KMS-11 (cell line): ENCODE measurements at regions not wholly inside any gene's neighbourhood (a gene's known extent, or its start where the extent isn't known, plus 50 kb on each side); places are given as distances from the start of the nearest gene placed in this dataset.

Source experiments
- H2AFZ ChIP-seq: fragments of 200-600 bp; sonication (generic); 2 replicates; pipeline ENCODE4 v1.6.1; 2016; ENCODE audit warnings: antibody characterized with exemption, mixed run types, low read depth
- H3K27ac ChIP-seq: fragments of 200-600 bp; sonication (generic); 2 replicates; pipeline ENCODE4 v1.6.1; 2016; ENCODE audit warnings: mild to moderate bottlenecking, mixed run types
- H3K27me3 ChIP-seq: fragments of 200-600 bp; sonication (generic); 2 replicates; pipeline ENCODE4 v1.6.1; 2017; ENCODE audit warnings: mild to moderate bottlenecking, low read depth, mixed run types, moderate library complexity; ENCODE audit not compliant: insufficient read depth
- H3K36me3 ChIP-seq: fragments of 200-600 bp; sonication (generic); 2 replicates; pipeline ENCODE4 v1.6.1; 2017; ENCODE audit warnings: mild to moderate bottlenecking, mixed run types; ENCODE audit not compliant: insufficient read depth
- H3K4me1 ChIP-seq: fragments of 200-600 bp; sonication (generic); 2 replicates; pipeline ENCODE4 v1.6.1; 2016; ENCODE audit warnings: mild to moderate bottlenecking, low read depth, mixed run types; ENCODE audit not compliant: poor library complexity, severe bottlenecking
- H3K4me2 ChIP-seq: fragments of 200-600 bp; sonication (generic); 2 replicates; pipeline ENCODE4 v1.7.0; 2016; ENCODE audit warnings: mild to moderate bottlenecking, mixed run types
- H3K4me3 ChIP-seq: fragments of 200-600 bp; sonication (generic); IDR thresholded peaks from 2 replicates; pipeline ENCODE4 v1.6.1; 2017; ENCODE audit warnings: low read depth, low read length, mixed read lengths; ENCODE audit not compliant: insufficient read depth
- H3K79me2 ChIP-seq: fragments of 200-600 bp; sonication (generic); 2 replicates; pipeline ENCODE4 v1.6.1; 2016; ENCODE audit warnings: low read depth, mixed run types; ENCODE audit not compliant: insufficient read depth
- H3K9ac ChIP-seq: fragments of 200-600 bp; sonication (generic); 2 replicates; pipeline ENCODE4 v1.6.1; 2016; ENCODE audit warnings: mild to moderate bottlenecking, mixed run types
- H4K20me1 ChIP-seq: fragments of 200-600 bp; sonication (generic); 2 replicates; pipeline ENCODE4 v1.6.1; 2016; ENCODE audit warnings: mild to moderate bottlenecking, mixed run types; ENCODE audit not compliant: insufficient read depth
- CTCF ChIP-seq: fragments of 200-600 bp; sonication (generic); conservative IDR thresholded peaks from 2 replicates; pipeline ENCODE4 v1.6.1; 2017; ENCODE audit warnings: low read depth, mild to moderate bottlenecking, antibody characterized with exemption, low read length, moderate library complexity, mixed read lengths

- Histone ChIP-seq H3K27me3 (no peaks in the 10 kb centered on the region), H3K4me1 (peaks cover 18% of the 10 kb centered on the region), H2AFZ (no peak overlapping the region)
Observed at GRCh38 chr7:25594122-25594521, 365.8 kb upstream of the NPVF start.

GRCh38 chr7:25594728-25595127 lies 366.4 kb upstream of the NPVF start:
- H2AFZ ChIP-seq, result no peak overlapping the region
- no peak for TF ChIP-seq CTCF
- H3K27me3 ChIP-seq, result no peaks in the 10 kb centered on the region

More at GRCh38 chr7:25594122-25594521, 365.8 kb upstream of the NPVF start:
- Histone ChIP-seq H4K20me1 (no peaks in the 10 kb centered on the region), H3K4me2 (no peak overlapping the region), H3K9ac (no peak overlapping the region), H3K36me3 (no peaks in the 10 kb centered on the region), H3K79me2 (no peaks in the 10 kb centered on the region), H3K4me3 (no peak overlapping the region), H3K27ac (no peak overlapping the region)
- no peak for TF ChIP-seq CTCF

GRCh38 chr7:25595996-25596395 lies 367.7 kb upstream of the NPVF start:
- Histone ChIP-seq H4K20me1 (no peaks in the 10 kb centered on the region), H3K4me3 (no peak overlapping the region), H2AFZ (no peak overlapping the region), H3K27ac (no peak overlapping the region), H3K9ac (no peak overlapping the region), H3K36me3 (no peaks in the 10 kb centered on the region), H3K79me2 (no peaks in the 10 kb centered on the region), H3K4me2 (no peak overlapping the region), H3K27me3 (no peaks in the 10 kb centered on the region), H3K4me1 (peaks cover 18% of the 10 kb centered on the region)
- no peak for TF ChIP-seq CTCF

More at GRCh38 chr7:25594728-25595127, 366.4 kb upstream of the NPVF start:
- Histone ChIP-seq H3K79me2 (no peaks in the 10 kb centered on the region), H3K36me3 (no peaks in the 10 kb centered on the region), H3K9ac (no peak overlapping the region), H3K27ac (no peak overlapping the region), H3K4me1 (peaks cover 18% of the 10 kb centered on the region), H3K4me2 (no peak overlapping the region), H3K4me3 (no peak overlapping the region), H4K20me1 (no peaks in the 10 kb centered on the region)

- Histone ChIP-seq H3K27me3 (no peaks in the 10 kb centered on the region), H3K4me2 (no peak overlapping the region), H3K4me3 (no peak overlapping the region), H3K36me3 (no peaks in the 10 kb centered on the region), H4K20me1 (no peaks in the 10 kb centered on the region), H3K9ac (no peak overlapping the region), H3K4me1 (peaks cover 18% of the 10 kb centered on the region), H3K27ac (no peak overlapping the region), H3K79me2 (no peaks in the 10 kb centered on the region), H2AFZ (no peak overlapping the region)
- no peak for TF ChIP-seq CTCF
Observed at GRCh38 chr7:25596443-25596842, 368.2 kb upstream of the NPVF start.
